Suprapubic skin (tissue), 4 donors: ENCODE measurements at regions not wholly inside any gene's neighbourhood (a gene's known extent, or its start where the extent isn't known, plus 50 kb on each side); places are given as distances from the start of the nearest gene placed in this dataset.

Experiments used
- EP300 ChIP-seq: sonication (generic); formaldehyde crosslinking; IDR thresholded peaks from one replicate; pipeline ENCODE4 v1.6.1; 2017; ENCODE audit warnings: antibody characterized with exemption
- POLR2A ChIP-seq, 2 donors: fragments of 450-650 bp; IDR thresholded peaks; one replicate each; pipeline ENCODE4 v1.6.1; 2017; ENCODE audit warnings: antibody characterized with exemption in 2 of 2, mild to moderate bottlenecking in 2 of 2, moderate library complexity in 2 of 2
- POLR2AphosphoS5 ChIP-seq, 3 donors: sonication (generic); formaldehyde crosslinking; IDR thresholded peaks; one replicate each; pipeline ENCODE4 v1.6.1; 2017; ENCODE audit warnings: antibody characterized with exemption in 3 of 3
- TF ChIP-seq, protein P1 (sequence below), 2 donors: fragments of 200-600 bp in 1 of 2; fragments of 450-650 bp in 1 of 2; sonication (generic) in 1 of 2; IDR thresholded peaks; one replicate each; pipeline ENCODE4 v1.5.1; 2016 to 2019; ENCODE audit warnings: antibody characterized with exemption in 2 of 2, mild to moderate bottlenecking in 1 of 2, moderate library complexity in 1 of 2

GRCh38 chr6:74650668-74651067 is 555.2 kb downstream of the COL12A1 start:
- TF ChIP-seq, protein P1, sequence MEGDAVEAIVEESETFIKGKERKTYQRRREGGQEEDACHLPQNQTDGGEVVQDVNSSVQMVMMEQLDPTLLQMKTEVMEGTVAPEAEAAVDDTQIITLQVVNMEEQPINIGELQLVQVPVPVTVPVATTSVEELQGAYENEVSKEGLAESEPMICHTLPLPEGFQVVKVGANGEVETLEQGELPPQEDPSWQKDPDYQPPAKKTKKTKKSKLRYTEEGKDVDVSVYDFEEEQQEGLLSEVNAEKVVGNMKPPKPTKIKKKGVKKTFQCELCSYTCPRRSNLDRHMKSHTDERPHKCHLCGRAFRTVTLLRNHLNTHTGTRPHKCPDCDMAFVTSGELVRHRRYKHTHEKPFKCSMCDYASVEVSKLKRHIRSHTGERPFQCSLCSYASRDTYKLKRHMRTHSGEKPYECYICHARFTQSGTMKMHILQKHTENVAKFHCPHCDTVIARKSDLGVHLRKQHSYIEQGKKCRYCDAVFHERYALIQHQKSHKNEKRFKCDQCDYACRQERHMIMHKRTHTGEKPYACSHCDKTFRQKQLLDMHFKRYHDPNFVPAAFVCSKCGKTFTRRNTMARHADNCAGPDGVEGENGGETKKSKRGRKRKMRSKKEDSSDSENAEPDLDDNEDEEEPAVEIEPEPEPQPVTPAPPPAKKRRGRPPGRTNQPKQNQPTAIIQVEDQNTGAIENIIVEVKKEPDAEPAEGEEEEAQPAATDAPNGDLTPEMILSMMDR (IDR thresholded peaks at IDR 0.05), result no peak
- TF ChIP-seq POLR2A (IDR thresholded peaks at IDR 0.05), result no peak
- no peak for TF ChIP-seq POLR2AphosphoS5 (IDR thresholded peaks at IDR 0.05)
- TF ChIP-seq EP300, result no peak
